Glomerular endothelial cell (primary cell): ENCODE measurements at regions not wholly inside any gene's neighbourhood (a gene's known extent, or its start where the extent isn't known, plus 50 kb on each side); places are given as distances from the start of the nearest gene placed in this dataset.
A peak's percentile ranks its signal among the peaks of the same experiment; 100 is the strongest.
"Not testable (repeated sequence)": the region's sequence is repeated elsewhere in the genome, so short reads cannot be mapped to it uniquely, and the experiment has no call there.

Experiments used
- DNase-seq: peaks from one replicate; pipeline ENCODE4 v3.0.0-alpha.2; 2011; ENCODE audit warnings: low read depth, low spot score; ENCODE audit errors: extremely low read depth

GRCh38 chr9:78123808-78124207, 92.2 kb upstream of the GNAQ start:
- no peak for DNase-seq

GRCh38 chr9:78122631-78123030, 91.0 kb upstream of the GNAQ start:
- DNase-seq = no peak

- DNase-seq = peak; percentile 45
Observed at GRCh38 chr9:78121488-78121887, 89.9 kb upstream of the GNAQ start.

- DNase-seq = no peak
Observed at GRCh38 chr9:78118742-78119473, 87.3 kb upstream of the GNAQ start.

- no peak for DNase-seq
Observed at GRCh38 chr9:78115073-78115472, 83.5 kb upstream of the GNAQ start.

GRCh38 chr9:78114581-78114980, 83.0 kb upstream of the GNAQ start:
- DNase-seq = no peak

- no peak for DNase-seq
Observed at GRCh38 chr9:78112406-78112805, 80.8 kb upstream of the GNAQ start.

- no peak for DNase-seq
Observed at GRCh38 chr9:78112004-78112403, 80.4 kb upstream of the GNAQ start.

- no peak for DNase-seq
Observed at GRCh38 chr9:78109075-78109474, 77.5 kb upstream of the GNAQ start.

- DNase-seq = not testable (repeated sequence)
Observed at GRCh38 chr9:78106586-78106985, 75.0 kb upstream of the GNAQ start.

- DNase-seq = no peak
Observed at GRCh38 chr9:78103971-78104433, 72.4 kb upstream of the GNAQ start.

- no peak for DNase-seq
Observed at GRCh38 chr9:78101247-78101646, 69.6 kb upstream of the GNAQ start.

GRCh38 chr9:78097541-78097940, 65.9 kb upstream of the GNAQ start:
- DNase-seq = no peak

GRCh38 chr9:78091731-78092130, 60.1 kb upstream of the GNAQ start:
- DNase-seq = no peak

- no peak for DNase-seq
Observed at GRCh38 chr9:78089111-78089510, 57.5 kb upstream of the GNAQ start.

- DNase-seq = not testable (repeated sequence)
Observed at GRCh38 chr9:78088190-78088589, 56.6 kb upstream of the GNAQ start.
